Heart left ventricle (tissue), 16 donors: ENCODE measurements at regions not wholly inside any gene's neighbourhood (a gene's known extent, or its start where the extent isn't known, plus 50 kb on each side); places are given as distances from the start of the nearest gene placed in this dataset.
A peak's percentile ranks its signal among the peaks of the same experiment; 100 is the strongest.

Source experiments
- ATAC-seq, 4 donors: fragments of 200-7000 bp; cut with Tn5 transposase; one replicate each; pipeline ENCODE4 v1.9.1; 2020 to 2022; ENCODE audit warnings: moderate library complexity in 4 of 4, mild to moderate bottlenecking in 3 of 4, moderate number of reproducible peaks in 1 of 4
- DNase-seq, 5 donors: peaks; one replicate each; pipeline ENCODE4 v3.0.0-alpha.2; 2020
- H3K27ac ChIP-seq, 12 donors: fragments of 200-600 bp; sonication (generic) in 4 of 12; one replicate each; pipeline versions ENCODE4 v1.5.0 to v1.8.0; 2016 to 2022; ENCODE audit warnings: mild to moderate bottlenecking in 2 of 12
- H3K27me3 ChIP-seq, 9 donors: fragments of 200-600 bp; sonication (generic) in 2 of 9; one replicate each; pipeline versions ENCODE4 v1.5.1 to v1.8.0; 2016 to 2022; ENCODE audit warnings: mild to moderate bottlenecking in 3 of 9
- H3K36me3 ChIP-seq, 9 donors: fragments of 200-600 bp; sonication (generic) in 2 of 9; one replicate each; pipeline versions ENCODE4 v1.5.0 to v1.8.0; 2018 to 2022; ENCODE audit warnings: mild to moderate bottlenecking in 2 of 9
- H3K4me1 ChIP-seq, 12 donors: fragments of 200-600 bp; sonication (generic) in 4 of 12; one replicate each; pipeline versions ENCODE4 v1.5.0 to v1.8.0; 2016 to 2022; ENCODE audit warnings: mild to moderate bottlenecking in 3 of 12
- H3K4me3 ChIP-seq, 12 donors: fragments of 200-600 bp; sonication (generic) in 4 of 12; one replicate each; pipeline versions ENCODE4 v1.5.0 to v1.8.0; 2017 to 2022; ENCODE audit warnings: mild to moderate bottlenecking in 9 of 12, moderate library complexity in 4 of 12
- H3K9me3 ChIP-seq, 12 donors: fragments of 200-600 bp; sonication (generic) in 4 of 12; one replicate each; pipeline versions ENCODE4 v1.5.0 to v1.8.0; 2016 to 2022; ENCODE audit warnings: mild to moderate bottlenecking in 1 of 12
- POLR2A ChIP-seq, 2 donors: fragments of 450-650 bp; IDR thresholded peaks; one replicate each; pipeline ENCODE4 v1.6.1; 2017; ENCODE audit warnings: antibody characterized with exemption in 2 of 2, mild to moderate bottlenecking in 2 of 2, moderate library complexity in 2 of 2
- WGBS, 4 donors: extraction: QIAGEN DNeasy Blood & Tissue Kit in 2 of 4; methylation state at CpG; one replicate each; pipeline versions ENCODE4 v1.1.5 to v1.1.7; 2013 to 2018; 5-methylcytosine and 5-hydroxymethylcytosine counted together
- intact Hi-C, 10 donors: fragments of 100-400 bp; cut with DNase I; formaldehyde crosslinking; loops; one replicate each; pipeline versions ENCODE4 v1.11.1 to v1.14.2; 2022
- TF ChIP-seq, protein P1 (sequence below), 12 donors: fragments of 200-600 bp; sonication (generic) in 4 of 12; IDR thresholded peaks; one replicate each; pipeline versions ENCODE4 v1.5.0 to v1.8.0; 2018 to 2022; ENCODE audit warnings: antibody characterized with exemption in 12 of 12, mild to moderate bottlenecking in 5 of 12
- donor health status: ischemic (EF 13 %, LVEDD 7.1; RV severe dilation, severe dysfunction).
- donor health status: healthy with polysubstance abuse.
- donor health status: DM: no; HTN: yes; CAD: no.
- donor health status: DM: no; HTN: no; CAD: no.
- donor health status: ischemic (EF 25% LVEDD 6.9; RV normal size, moderate dysfunction).
- donor health status: ischemic (EF 25% LVEDD 5.7; RV mildly dilated, moderate dysfunction).
- donor health status: healthy.
- donor health status: DM: yes; HTN: yes; CAD: no.
- donor health status: ischemic (EF 35%, LVEDD 5.7; RV mildly dilated, moderate dysfunction).
- donor health status: nonischemic (EF 11% LVEDD 7.7; RV severe dilation, severe dysfunction).
- donor health status: DM: yes; HTN: yes; CAD: no.
- donor health status: PGD.
- donor health status: ischemic (EF 29% LVEDD 5.4; RV normal size, mild dysfunction).
- donor health status: nonischemic (EF 23%, LVEDD 6.1; RV moderate dilation, normal function).

DNA sequence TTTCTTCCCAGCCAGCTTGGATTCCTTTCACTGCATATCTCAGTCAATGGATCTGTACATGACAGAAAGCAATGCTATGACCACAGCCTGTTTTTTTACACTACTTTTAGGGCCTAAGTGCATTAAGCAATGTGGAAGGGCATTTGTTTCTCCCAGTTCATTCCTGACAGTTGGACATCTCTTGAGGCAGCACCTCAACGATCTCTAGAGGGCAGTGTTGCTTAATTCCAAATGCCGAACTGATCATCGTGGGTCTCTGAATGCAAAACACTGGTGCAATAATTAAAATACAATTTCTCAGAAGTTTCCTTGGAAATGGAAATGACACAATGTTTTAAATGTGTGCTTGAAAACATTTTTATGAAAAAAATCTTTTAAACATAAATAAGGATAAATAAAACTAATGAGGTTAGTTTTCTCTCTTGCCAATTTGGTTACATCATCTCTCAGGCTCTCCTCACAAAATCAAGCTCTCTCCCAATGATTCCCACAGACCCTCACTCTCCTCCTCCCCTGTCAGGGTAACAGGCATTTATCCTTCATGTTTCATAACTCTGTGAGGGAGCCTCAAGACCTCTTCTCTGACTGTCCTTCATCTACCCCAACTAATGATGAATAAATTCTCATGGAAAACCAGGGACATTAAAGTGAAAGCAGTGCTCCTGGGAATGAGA is 192.4 kb upstream of the SLC16A7 start:
- Histone ChIP-seq H3K27ac (no peak overlapping the region), H3K36me3 (no peaks in the 10 kb centered on the region), H3K27me3 (no peaks in the 10 kb centered on the region), H3K4me1 (peaks cover 0 to 5% (median 0%) of the 10 kb centered on the region in 12 donors), H3K4me3 (peak overlapping the region in 3 of 12 donors; percentile 13 to 35 (median 16)), H3K9me3 (peaks cover 0 to 9% (median 0%) of the 10 kb centered on the region in 12 donors)
- intact Hi-C loops: loop anchor here in 6 of 10 donors (5.0 to 10.0 kb wide), 6 partner anchors 401 to 1091 kb away; no protein-coding TSS in a partner anchor
- DNase-seq (peak in 2 of 5 donors; percentile 22 to 32), ATAC-seq (peak in 3 of 4 donors; percentile 65 to 88 (median 68))
- 0 to 1% (median 1%) methylated on average over 3 of the region's 3 CpGs for WGBS, 4 donors
- TF ChIP-seq, protein P1, sequence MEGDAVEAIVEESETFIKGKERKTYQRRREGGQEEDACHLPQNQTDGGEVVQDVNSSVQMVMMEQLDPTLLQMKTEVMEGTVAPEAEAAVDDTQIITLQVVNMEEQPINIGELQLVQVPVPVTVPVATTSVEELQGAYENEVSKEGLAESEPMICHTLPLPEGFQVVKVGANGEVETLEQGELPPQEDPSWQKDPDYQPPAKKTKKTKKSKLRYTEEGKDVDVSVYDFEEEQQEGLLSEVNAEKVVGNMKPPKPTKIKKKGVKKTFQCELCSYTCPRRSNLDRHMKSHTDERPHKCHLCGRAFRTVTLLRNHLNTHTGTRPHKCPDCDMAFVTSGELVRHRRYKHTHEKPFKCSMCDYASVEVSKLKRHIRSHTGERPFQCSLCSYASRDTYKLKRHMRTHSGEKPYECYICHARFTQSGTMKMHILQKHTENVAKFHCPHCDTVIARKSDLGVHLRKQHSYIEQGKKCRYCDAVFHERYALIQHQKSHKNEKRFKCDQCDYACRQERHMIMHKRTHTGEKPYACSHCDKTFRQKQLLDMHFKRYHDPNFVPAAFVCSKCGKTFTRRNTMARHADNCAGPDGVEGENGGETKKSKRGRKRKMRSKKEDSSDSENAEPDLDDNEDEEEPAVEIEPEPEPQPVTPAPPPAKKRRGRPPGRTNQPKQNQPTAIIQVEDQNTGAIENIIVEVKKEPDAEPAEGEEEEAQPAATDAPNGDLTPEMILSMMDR (IDR thresholded peaks at IDR 0.05): peak; percentile 62 to 82 (median 71)
- TF ChIP-seq POLR2A (IDR thresholded peaks at IDR 0.05): no peak

DNA sequence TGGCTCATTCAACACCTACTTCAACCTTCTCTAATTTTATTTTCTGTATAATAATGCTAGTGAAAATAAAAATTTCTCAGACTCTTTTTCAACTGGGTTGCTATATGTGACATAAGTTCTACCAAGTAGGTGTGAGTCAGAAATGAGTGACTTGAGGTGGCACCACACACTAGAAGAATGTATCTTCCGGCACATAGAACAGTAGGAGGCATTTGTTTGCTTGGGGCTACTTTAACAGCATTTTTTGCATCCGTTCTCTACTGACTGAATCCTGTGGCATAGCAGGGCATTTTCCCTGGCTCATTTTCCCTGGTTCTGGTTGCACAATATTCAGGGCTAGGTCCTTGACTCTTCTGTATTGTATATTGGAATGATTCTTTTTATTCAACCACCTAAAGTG is 194.0 kb upstream of the SLC16A7 start:
- TF ChIP-seq POLR2A (IDR thresholded peaks at IDR 0.05): no peak
- TF ChIP-seq, protein P1 (IDR thresholded peaks at IDR 0.05): no peak
- Histone ChIP-seq H3K27me3 (no peaks in the 10 kb centered on the region), H3K27ac (no peak overlapping the region), H3K4me1 (peaks cover 0 to 5% (median 0%) of the 10 kb centered on the region in 12 donors), H3K36me3 (no peaks in the 10 kb centered on the region), H3K4me3 (no peak overlapping the region), H3K9me3 (peaks cover 0 to 9% (median 0%) of the 10 kb centered on the region in 12 donors)
- ATAC-seq: no peak
- DNase-seq: no peak
- WGBS, 4 donors: 78 to 90% (median 85%) methylated on average over 2 of the region's 2 CpGs
- intact Hi-C loops: loop anchor here in 6 of 10 donors (5.0 to 10.0 kb wide), 6 partner anchors 403 to 1093 kb away; no protein-coding TSS in a partner anchor

DNA sequence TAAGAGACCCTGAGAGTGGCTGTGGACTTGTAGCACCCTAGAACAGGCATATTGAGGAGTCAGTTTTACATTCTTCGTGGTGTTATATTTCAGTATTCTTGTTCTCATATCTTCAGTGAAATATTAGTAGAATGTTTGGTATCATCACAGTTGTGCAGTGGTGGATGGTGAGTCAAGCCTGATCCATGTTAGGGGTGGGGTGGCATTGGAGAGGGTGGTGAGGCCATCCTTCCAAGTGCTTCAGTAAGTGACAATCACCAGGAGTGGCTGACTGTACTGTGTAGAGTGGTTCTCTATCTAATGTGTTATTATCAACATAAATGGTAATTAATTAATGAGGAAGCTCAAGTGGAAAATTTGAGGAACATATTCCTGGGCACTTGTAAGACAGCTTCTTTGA is 197.7 kb upstream of the SLC16A7 start:
- no peak for ATAC-seq
- 80 to 90% (median 86%) methylated on average over 1 of the region's 1 CpG for WGBS, 4 donors

DNA sequence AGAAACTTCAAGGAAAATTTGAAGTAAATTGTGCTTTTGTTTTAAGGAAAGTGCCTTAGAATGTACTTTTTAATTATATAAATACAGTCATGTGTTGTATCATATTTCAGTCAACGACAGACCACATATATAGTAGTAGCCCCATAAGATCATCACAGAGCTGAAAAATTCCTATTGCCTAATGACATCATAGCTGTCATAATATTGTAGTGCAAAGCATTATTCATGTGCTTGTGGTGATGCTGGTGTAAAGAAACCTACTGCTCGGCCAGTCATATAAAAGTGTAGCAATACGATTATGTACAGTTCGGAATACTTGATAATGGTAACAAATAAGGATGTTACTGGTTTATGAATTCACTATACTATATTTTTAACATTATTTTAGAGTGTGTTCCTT is 198.9 kb upstream of the SLC16A7 start:
- no peak for DNase-seq
- no peaks in the 10 kb centered on the region for H3K36me3 ChIP-seq

More for the DNA sequence above, 197.7 kb upstream of the SLC16A7 start:
- intact Hi-C loops: no loop called here
- DNase-seq: no peak
- Histone ChIP-seq H3K4me1 (peaks cover 0 to under 1% (median 0%) of the 10 kb centered on the region in 12 donors), H3K4me3 (no peak overlapping the region), H3K9me3 (peaks cover 0 to 9% (median 0%) of the 10 kb centered on the region in 12 donors), H3K27ac (no peak overlapping the region), H3K36me3 (no peaks in the 10 kb centered on the region), H3K27me3 (no peaks in the 10 kb centered on the region)
- TF ChIP-seq, protein P1 (IDR thresholded peaks at IDR 0.05): no peak
- TF ChIP-seq POLR2A (IDR thresholded peaks at IDR 0.05): no peak

More for the DNA sequence above, 198.9 kb upstream of the SLC16A7 start:
- no peak overlapping the region for H3K4me3 ChIP-seq
- WGBS, 4 donors: 75 to 79% (median 75%) methylated on average over 4 of the region's 4 CpGs
- H3K9me3 ChIP-seq: peaks cover 0 to 9% (median 0%) of the 10 kb centered on the region in 12 donors
- TF ChIP-seq, protein P1 (IDR thresholded peaks at IDR 0.05): no peak
- no peak for TF ChIP-seq POLR2A (IDR thresholded peaks at IDR 0.05)
- no peaks in the 10 kb centered on the region for H3K27me3 ChIP-seq
- intact Hi-C loops: no loop called here
- no peak overlapping the region for H3K27ac ChIP-seq
- ATAC-seq: no peak
- H3K4me1 ChIP-seq: no peaks in the 10 kb centered on the region
